ENCODE measurements at regions not wholly inside any gene's neighbourhood (a gene's known extent, or its start where the extent isn't known, plus 50 kb on each side); places are given as distances from the start of the nearest gene placed in this dataset.

DNA sequence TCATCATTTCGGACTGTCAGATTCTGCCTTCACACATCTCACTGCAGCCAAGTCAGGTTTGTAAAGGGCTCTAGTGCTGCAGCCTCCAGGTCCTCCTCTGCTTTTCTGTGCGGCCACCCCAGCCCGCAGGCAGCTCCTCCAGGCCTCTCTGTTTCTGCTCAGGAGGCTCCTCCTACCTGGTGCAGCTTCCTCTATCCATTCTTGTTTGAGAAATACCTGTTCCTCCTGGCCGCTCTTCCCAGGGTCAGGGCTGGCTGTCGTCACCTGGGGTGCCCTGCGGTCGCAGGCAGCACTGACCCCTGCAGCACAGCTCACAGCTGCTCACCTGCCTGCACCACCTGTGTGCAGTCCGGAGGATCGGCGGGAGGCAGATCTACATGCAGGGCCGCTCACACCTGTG is 387.7 kb upstream of the IRX4 start:
- TF ChIP-seq, protein P1, sequence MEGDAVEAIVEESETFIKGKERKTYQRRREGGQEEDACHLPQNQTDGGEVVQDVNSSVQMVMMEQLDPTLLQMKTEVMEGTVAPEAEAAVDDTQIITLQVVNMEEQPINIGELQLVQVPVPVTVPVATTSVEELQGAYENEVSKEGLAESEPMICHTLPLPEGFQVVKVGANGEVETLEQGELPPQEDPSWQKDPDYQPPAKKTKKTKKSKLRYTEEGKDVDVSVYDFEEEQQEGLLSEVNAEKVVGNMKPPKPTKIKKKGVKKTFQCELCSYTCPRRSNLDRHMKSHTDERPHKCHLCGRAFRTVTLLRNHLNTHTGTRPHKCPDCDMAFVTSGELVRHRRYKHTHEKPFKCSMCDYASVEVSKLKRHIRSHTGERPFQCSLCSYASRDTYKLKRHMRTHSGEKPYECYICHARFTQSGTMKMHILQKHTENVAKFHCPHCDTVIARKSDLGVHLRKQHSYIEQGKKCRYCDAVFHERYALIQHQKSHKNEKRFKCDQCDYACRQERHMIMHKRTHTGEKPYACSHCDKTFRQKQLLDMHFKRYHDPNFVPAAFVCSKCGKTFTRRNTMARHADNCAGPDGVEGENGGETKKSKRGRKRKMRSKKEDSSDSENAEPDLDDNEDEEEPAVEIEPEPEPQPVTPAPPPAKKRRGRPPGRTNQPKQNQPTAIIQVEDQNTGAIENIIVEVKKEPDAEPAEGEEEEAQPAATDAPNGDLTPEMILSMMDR (IDR thresholded peaks at IDR 0.05), result no peak
- TF ChIP-seq POLR2AphosphoS5 (IDR thresholded peaks at IDR 0.05), result no peak
- TF ChIP-seq POLR2A (IDR thresholded peaks at IDR 0.05), result no peak
- no peak for TF ChIP-seq EP300 (IDR thresholded peaks at IDR 0.05)

Data from suprapubic skin (tissue), 4 donors.